ENCODE measurements at regions not wholly inside any gene's neighbourhood (a gene's known extent, or its start where the extent isn't known, plus 50 kb on each side); places are given as distances from the start of the nearest gene placed in this dataset.

DNA sequence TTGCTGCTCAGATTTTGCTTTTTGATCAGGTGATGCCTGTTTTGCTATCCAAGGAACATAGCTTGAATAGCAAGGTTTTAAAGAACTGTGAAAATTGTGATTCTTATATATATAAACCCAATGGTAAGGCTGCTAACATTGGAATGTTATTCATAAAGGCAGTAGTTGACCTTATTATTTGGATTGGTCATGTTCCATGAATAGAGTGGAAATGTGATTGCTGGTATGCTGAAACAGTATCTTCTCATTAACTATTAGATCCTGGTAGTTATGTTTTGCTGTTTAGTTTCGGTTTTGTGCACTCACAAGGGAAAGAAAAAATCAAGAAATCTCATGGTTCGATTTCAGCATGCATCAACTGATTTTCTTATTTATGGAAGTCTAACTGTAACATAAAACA, 78.7 kb upstream of the NPHP3 start:
- H3K27ac ChIP-seq, result no peak overlapping the region
- no peak for ATAC-seq
- DNase-seq, result no peak
- TF ChIP-seq, protein P1, sequence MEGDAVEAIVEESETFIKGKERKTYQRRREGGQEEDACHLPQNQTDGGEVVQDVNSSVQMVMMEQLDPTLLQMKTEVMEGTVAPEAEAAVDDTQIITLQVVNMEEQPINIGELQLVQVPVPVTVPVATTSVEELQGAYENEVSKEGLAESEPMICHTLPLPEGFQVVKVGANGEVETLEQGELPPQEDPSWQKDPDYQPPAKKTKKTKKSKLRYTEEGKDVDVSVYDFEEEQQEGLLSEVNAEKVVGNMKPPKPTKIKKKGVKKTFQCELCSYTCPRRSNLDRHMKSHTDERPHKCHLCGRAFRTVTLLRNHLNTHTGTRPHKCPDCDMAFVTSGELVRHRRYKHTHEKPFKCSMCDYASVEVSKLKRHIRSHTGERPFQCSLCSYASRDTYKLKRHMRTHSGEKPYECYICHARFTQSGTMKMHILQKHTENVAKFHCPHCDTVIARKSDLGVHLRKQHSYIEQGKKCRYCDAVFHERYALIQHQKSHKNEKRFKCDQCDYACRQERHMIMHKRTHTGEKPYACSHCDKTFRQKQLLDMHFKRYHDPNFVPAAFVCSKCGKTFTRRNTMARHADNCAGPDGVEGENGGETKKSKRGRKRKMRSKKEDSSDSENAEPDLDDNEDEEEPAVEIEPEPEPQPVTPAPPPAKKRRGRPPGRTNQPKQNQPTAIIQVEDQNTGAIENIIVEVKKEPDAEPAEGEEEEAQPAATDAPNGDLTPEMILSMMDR (IDR thresholded peaks at IDR 0.05), result no peak
- 49 to 57% methylated on average over 2 of the region's 2 CpGs for WGBS, 2 donors
- H3K9me3 ChIP-seq, result no peaks in the 10 kb centered on the region
- no peak for FAIRE-seq
- H3K4me3 ChIP-seq, result no peak overlapping the region
- intact Hi-C loops (cut with DNase I), result no loop called here
- H3K4me1 ChIP-seq, result no peaks in the 10 kb centered on the region
- no peaks in the 10 kb centered on the region for H3K27me3 ChIP-seq
- no peaks in the 10 kb centered on the region for H3K36me3 ChIP-seq

DNA sequence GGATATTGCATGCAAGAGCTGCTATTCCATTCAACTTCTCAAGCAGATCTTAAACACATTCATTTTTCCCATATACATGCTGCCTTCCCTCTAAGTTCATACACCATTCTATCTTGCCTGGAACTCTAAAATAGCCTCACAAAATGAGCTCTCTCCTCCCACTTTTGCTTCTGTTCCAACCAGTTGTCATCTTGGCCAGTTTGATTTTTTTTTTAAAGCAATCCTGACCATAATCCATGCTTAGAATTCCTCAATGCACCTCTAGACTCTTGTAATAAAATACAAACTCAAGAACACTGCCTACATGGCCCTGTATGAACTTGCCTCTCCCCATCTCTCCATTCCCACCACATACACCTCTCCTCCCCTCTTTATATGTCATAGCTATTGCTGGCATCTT, 68.6 kb upstream of the NPHP3 start:
- intact Hi-C loops (cut with DNase I), result no loop called here
- Histone ChIP-seq H3K9me3 (no peaks in the 10 kb centered on the region), H3K27ac (no peak overlapping the region), H3K27me3 (no peaks in the 10 kb centered on the region), H3K4me3 (no peak overlapping the region), H3K36me3 (no peaks in the 10 kb centered on the region), H3K4me1 (no peaks in the 10 kb centered on the region)
- TF ChIP-seq, protein P1 (IDR thresholded peaks at IDR 0.05), result no peak
- DNase-seq, result no peak
- ATAC-seq, result no peak
- no peak for FAIRE-seq

DNA sequence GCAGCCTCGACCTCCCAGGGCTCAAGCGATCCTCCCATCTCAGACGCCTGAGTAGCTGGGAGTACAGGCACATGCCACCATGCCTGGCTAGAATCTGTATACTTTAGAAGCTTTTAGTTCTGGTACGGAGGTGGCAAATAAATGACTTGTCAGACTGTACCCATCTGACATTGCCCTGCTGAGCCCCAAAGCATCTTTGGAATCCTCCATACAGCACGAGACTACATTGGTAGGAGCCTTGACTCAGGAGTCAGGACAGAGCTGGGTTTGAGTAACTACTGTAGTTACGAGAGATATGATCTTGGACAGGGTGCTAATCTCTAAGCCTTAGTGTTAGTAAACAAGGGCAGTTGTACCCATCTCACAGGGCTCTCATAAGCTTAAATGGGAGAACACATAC, 67.8 kb upstream of the NPHP3 start:
- H3K4me3 ChIP-seq, result no peak overlapping the region
- ATAC-seq (no peak), DNase-seq (no peak), FAIRE-seq (no peak)
- no peaks in the 10 kb centered on the region for H3K4me1 ChIP-seq
- H3K27ac ChIP-seq, result no peak overlapping the region
- 73 to 85% methylated on average over 6 of the region's 6 CpGs for WGBS, 2 donors
- H3K27me3 ChIP-seq, result no peaks in the 10 kb centered on the region
- H3K36me3 ChIP-seq, result no peaks in the 10 kb centered on the region
- intact Hi-C loops (cut with DNase I), result no loop called here
- H3K9me3 ChIP-seq, result no peaks in the 10 kb centered on the region
- TF ChIP-seq, protein P1 (IDR thresholded peaks at IDR 0.05), result no peak

DNA sequence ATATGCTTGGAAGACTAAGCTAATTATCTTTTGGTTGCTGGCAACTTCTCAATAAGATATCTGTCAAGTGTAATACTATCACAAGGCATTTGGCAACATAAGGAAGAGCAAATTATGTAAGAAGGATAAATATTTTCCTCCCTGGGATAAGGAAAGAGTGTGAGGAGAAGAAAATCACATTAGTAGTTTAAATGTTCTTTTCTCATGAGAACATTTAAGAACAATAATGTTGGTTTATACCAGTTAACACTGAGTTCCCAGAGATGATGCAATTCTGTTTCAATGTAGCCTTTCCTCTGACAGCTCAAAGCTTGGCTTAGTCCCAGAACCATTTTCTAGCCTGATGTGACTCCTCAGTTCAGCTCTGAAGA, 66.1 kb upstream of the NPHP3 start:
- DNase-seq, result peak in 1 of 6 donors; percentile 10
- TF ChIP-seq, protein P1 (IDR thresholded peaks at IDR 0.05), result no peak
- no peaks in the 10 kb centered on the region for H3K9me3 ChIP-seq
- no peak overlapping the region for H3K27ac ChIP-seq
- H3K36me3 ChIP-seq, result no peaks in the 10 kb centered on the region
- H3K4me3 ChIP-seq, result no peak overlapping the region
- intact Hi-C loops (cut with DNase I), result no loop called here
- H3K4me1 ChIP-seq, result no peaks in the 10 kb centered on the region
- ATAC-seq, result peak in 3 of 4 donors; percentile 29 to 66 (median 54)
- no peak for FAIRE-seq
- H3K27me3 ChIP-seq, result no peaks in the 10 kb centered on the region

DNA sequence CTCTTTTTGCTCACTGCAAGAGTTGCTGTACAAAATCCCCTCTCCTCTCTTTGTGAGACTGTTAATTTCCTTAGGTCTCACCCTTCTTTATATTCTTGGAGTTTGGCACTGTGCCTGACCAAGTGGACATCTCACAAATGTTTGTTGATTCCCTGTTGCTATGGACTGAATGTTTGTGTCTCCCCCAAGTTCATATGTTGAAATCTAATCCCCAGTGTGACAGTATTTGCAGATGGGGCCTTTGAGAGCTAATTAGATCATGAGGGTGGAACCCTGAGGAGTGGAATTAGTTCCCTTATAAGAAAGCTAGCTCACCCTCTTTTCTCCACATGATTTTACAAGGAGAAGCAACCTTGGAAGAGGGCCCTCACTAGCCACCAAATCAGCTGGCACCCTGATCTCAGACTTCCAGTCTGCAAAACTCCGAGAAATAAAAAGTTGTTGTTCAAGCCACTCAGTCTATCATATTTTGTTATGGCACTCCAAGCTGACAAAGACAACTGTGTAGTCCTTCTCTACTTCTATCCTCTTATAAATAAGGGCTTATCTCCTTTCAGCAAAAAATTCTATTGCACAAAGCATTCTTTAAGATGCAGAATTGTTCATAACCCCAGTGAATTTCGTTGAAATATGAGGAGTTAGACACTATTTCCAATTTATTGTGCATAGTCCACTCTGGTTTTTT, 65.5 kb upstream of the NPHP3 start:
- H3K4me1 ChIP-seq, result no peaks in the 10 kb centered on the region
- no peaks in the 10 kb centered on the region for H3K27me3 ChIP-seq
- DNase-seq, result no peak
- no peak overlapping the region for H3K27ac ChIP-seq
- no peaks in the 10 kb centered on the region for H3K9me3 ChIP-seq
- no peaks in the 10 kb centered on the region for H3K36me3 ChIP-seq
- 57 to 60% methylated on average over 2 of the region's 2 CpGs for WGBS, 2 donors
- ATAC-seq, result no peak
- FAIRE-seq, result no peak
- TF ChIP-seq, protein P1 (IDR thresholded peaks at IDR 0.05), result no peak
- intact Hi-C loops (cut with DNase I), result no loop called here
- H3K4me3 ChIP-seq, result no peak overlapping the region

Data from pancreas (tissue), 10 donors.